Right lung (tissue), 2 donors: ENCODE measurements at regions not wholly inside any gene's neighbourhood (a gene's known extent, or its start where the extent isn't known, plus 50 kb on each side); places are given as distances from the start of the nearest gene placed in this dataset.
A peak's percentile ranks its signal among the peaks of the same experiment; 100 is the strongest.

Experiments
- DNase-seq, 2 donors: peaks; one replicate each; pipeline ENCODE4 v3.0.0-alpha.2; 2013

GRCh38 chr1:239322369-239322768 lies 64.0 kb upstream of the CHRM3 start:
- no peak for DNase-seq

GRCh38 chr1:239321877-239322276 lies 64.5 kb upstream of the CHRM3 start:
- no peak for DNase-seq

- DNase-seq: no peak
Measured at GRCh38 chr1:239317948-239318347, 68.4 kb upstream of the CHRM3 start.

GRCh38 chr1:239315631-239316217 lies 70.6 kb upstream of the CHRM3 start:
- no peak for DNase-seq

- DNase-seq: no peak
Measured at GRCh38 chr1:239311331-239311730, 75.0 kb upstream of the CHRM3 start.

GRCh38 chr1:239308701-239309333 lies 77.6 kb upstream of the CHRM3 start:
- peak in 1 of 2 donors; percentile 12 for DNase-seq

GRCh38 chr1:239307886-239308285 lies 78.5 kb upstream of the CHRM3 start:
- DNase-seq: no peak

GRCh38 chr1:239306426-239306825 lies 79.9 kb upstream of the CHRM3 start:
- DNase-seq: no peak

- no peak for DNase-seq
Measured at GRCh38 chr1:239303289-239303688, 83.1 kb upstream of the CHRM3 start.

- no peak for DNase-seq
Measured at GRCh38 chr1:239302696-239303095, 83.7 kb upstream of the CHRM3 start.

GRCh38 chr1:239301251-239301650 lies 85.1 kb upstream of the CHRM3 start:
- no peak for DNase-seq

- no peak for DNase-seq
Measured at GRCh38 chr1:239297910-239298309, 88.5 kb upstream of the CHRM3 start.

GRCh38 chr1:239293350-239294110 lies 92.8 kb upstream of the CHRM3 start:
- peak in 1 of 2 donors; percentile 2 for DNase-seq

GRCh38 chr1:239288820-239289554 lies 97.4 kb upstream of the CHRM3 start:
- no peak for DNase-seq

- no peak for DNase-seq
Measured at GRCh38 chr1:239287296-239287695, 99.1 kb upstream of the CHRM3 start.

GRCh38 chr1:239283216-239283615 lies 103.2 kb upstream of the CHRM3 start:
- DNase-seq: no peak

- DNase-seq: no peak
Measured at GRCh38 chr1:239282411-239282810, 104.0 kb upstream of the CHRM3 start.

GRCh38 chr1:239276051-239276450 lies 110.3 kb upstream of the CHRM3 start:
- DNase-seq: no peak

GRCh38 chr1:239274242-239274830 lies 112.0 kb upstream of the CHRM3 start:
- no peak for DNase-seq

GRCh38 chr1:239270509-239270908 lies 115.9 kb upstream of the CHRM3 start:
- DNase-seq: no peak

GRCh38 chr1:239269706-239270105 lies 116.7 kb upstream of the CHRM3 start:
- DNase-seq: no peak

GRCh38 chr1:239268941-239269340 lies 117.4 kb upstream of the CHRM3 start:
- DNase-seq: no peak
